ENCODE measurements at regions not wholly inside any gene's neighbourhood (a gene's known extent, or its start where the extent isn't known, plus 50 kb on each side); places are given as distances from the start of the nearest gene placed in this dataset.

GRCh38 chr10:111750165-111750849 is 433.3 kb downstream of the GPAM start:
- no peak for DNase-seq
- intact Hi-C loops (cut with micrococcal nuclease): no loop called here
- no peak for ATAC-seq

- peak; percentile 21 for DNase-seq
- intact Hi-C loops (cut with micrococcal nuclease): no loop called here
- ATAC-seq: no peak
These were observed 427.1 kb downstream of the GPAM start for GRCh38 chr10:111756217-111757061.

- no peak for ATAC-seq
- intact Hi-C loops (cut with micrococcal nuclease): no loop called here
- DNase-seq: no peak
These were observed 425.0 kb downstream of the GPAM start for GRCh38 chr10:111758593-111758992.

- no peak for DNase-seq
- ATAC-seq: no peak
- intact Hi-C loops (cut with micrococcal nuclease): no loop called here
These were observed 421.5 kb downstream of the GPAM start for GRCh38 chr10:111762114-111762513.

GRCh38 chr10:111765216-111765615 is 418.3 kb downstream of the GPAM start:
- ATAC-seq (no peak), DNase-seq (no peak)
- intact Hi-C loops (cut with micrococcal nuclease): no loop called here

GRCh38 chr10:111766464-111766863 is 417.1 kb downstream of the GPAM start:
- ATAC-seq: no peak
- intact Hi-C loops (cut with micrococcal nuclease): no loop called here
- no peak for DNase-seq

- ATAC-seq (no peak), DNase-seq (no peak)
- intact Hi-C loops (cut with micrococcal nuclease): no loop called here
These were observed 415.9 kb downstream of the GPAM start for GRCh38 chr10:111767661-111768060.

GRCh38 chr10:111773950-111774349 is 409.6 kb downstream of the GPAM start:
- no peak for DNase-seq
- intact Hi-C loops (cut with micrococcal nuclease): no loop called here
- ATAC-seq: no peak

- ATAC-seq: no peak
- intact Hi-C loops (cut with micrococcal nuclease): no loop called here
- no peak for DNase-seq
These were observed 409.1 kb downstream of the GPAM start for GRCh38 chr10:111774486-111774885.

- ATAC-seq (no peak), DNase-seq (no peak)
- intact Hi-C loops (cut with micrococcal nuclease): no loop called here
These were observed 399.1 kb downstream of the GPAM start for GRCh38 chr10:111784436-111784835.

- ATAC-seq: no peak
These were observed 398.6 kb downstream of the GPAM start for GRCh38 chr10:111784946-111785465.

GRCh38 chr10:111785921-111786320 is 397.6 kb downstream of the GPAM start:
- DNase-seq (no peak), ATAC-seq (no peak)
- intact Hi-C loops (cut with micrococcal nuclease): no loop called here

More at GRCh38 chr10:111784946-111785465, 398.6 kb downstream of the GPAM start:
- DNase-seq: no peak
- intact Hi-C loops (cut with micrococcal nuclease): no loop called here

- intact Hi-C loops (cut with micrococcal nuclease): no loop called here
- DNase-seq (no peak), ATAC-seq (no peak)
These were observed 393.7 kb downstream of the GPAM start for GRCh38 chr10:111789821-111790220.

- no peak for ATAC-seq
- no peak for DNase-seq
- intact Hi-C loops (cut with micrococcal nuclease): no loop called here
These were observed 381.7 kb downstream of the GPAM start for GRCh38 chr10:111801841-111802240.

- ATAC-seq (no peak), DNase-seq (no peak)
- intact Hi-C loops (cut with micrococcal nuclease): no loop called here
These were observed 378.8 kb downstream of the GPAM start for GRCh38 chr10:111804781-111805180.

- ATAC-seq: no peak
- DNase-seq: no peak
- intact Hi-C loops (cut with micrococcal nuclease): no loop called here
These were observed 372.0 kb downstream of the GPAM start for GRCh38 chr10:111811517-111811916.

GRCh38 chr10:111820471-111820870 is 363.1 kb downstream of the GPAM start:
- DNase-seq (no peak), ATAC-seq (no peak)
- intact Hi-C loops (cut with micrococcal nuclease): no loop called here

GRCh38 chr10:111821871-111822270 is 361.7 kb downstream of the GPAM start:
- intact Hi-C loops (cut with micrococcal nuclease): no loop called here
- ATAC-seq (no peak), DNase-seq (no peak)

- intact Hi-C loops (cut with micrococcal nuclease): no loop called here
- DNase-seq: no peak
- no peak for ATAC-seq
These were observed 360.9 kb downstream of the GPAM start for GRCh38 chr10:111822661-111823060.

- intact Hi-C loops (cut with micrococcal nuclease): no loop called here
- ATAC-seq (no peak), DNase-seq (no peak)
These were observed 359.4 kb downstream of the GPAM start for GRCh38 chr10:111824128-111824527.

- intact Hi-C loops (cut with micrococcal nuclease): no loop called here
- no peak for ATAC-seq
- DNase-seq: no peak
These were observed 353.2 kb downstream of the GPAM start for GRCh38 chr10:111830359-111830758.
